HG03139 (cell line): ENCODE measurements at regions not wholly inside any gene's neighbourhood (a gene's known extent, or its start where the extent isn't known, plus 50 kb on each side); places are given as distances from the start of the nearest gene placed in this dataset.
"Not testable (repeated sequence)": the region's sequence is repeated elsewhere in the genome, so short reads cannot be mapped to it uniquely, and the experiment has no call there.

Experiments used
- ATAC-seq: cut with Tn5 transposase; IDR thresholded peaks from one replicate; pipeline ENCODE4 v1.9.1; 2021; ENCODE audit not compliant: unreplicated experiment

- ATAC-seq, result no peak
Observed at GRCh38 chr13:50758796-50759195, 84.7 kb downstream of the DLEU7 start.

- no peak for ATAC-seq
Observed at GRCh38 chr13:50760751-50761150, 82.7 kb downstream of the DLEU7 start.

- no peak for ATAC-seq
Observed at GRCh38 chr13:50761406-50761805, 82.1 kb downstream of the DLEU7 start.

- ATAC-seq, result no peak
Observed at GRCh38 chr13:50762969-50763567, 80.4 kb downstream of the DLEU7 start.

- ATAC-seq, result no peak
Observed at GRCh38 chr13:50766013-50766412, 77.5 kb downstream of the DLEU7 start.

GRCh38 chr13:50766695-50767094, 76.8 kb downstream of the DLEU7 start:
- ATAC-seq, result no peak

- not testable (repeated sequence) for ATAC-seq
Observed at GRCh38 chr13:50772881-50773280, 70.6 kb downstream of the DLEU7 start.
